Retinal pigment epithelial cell (primary cell): ENCODE measurements at regions not wholly inside any gene's neighbourhood (a gene's known extent, or its start where the extent isn't known, plus 50 kb on each side); places are given as distances from the start of the nearest gene placed in this dataset.

Experiments
- DNase-seq: peaks from one replicate; pipeline ENCODE4 v3.0.0-alpha.2; 2010; ENCODE audit warnings: low read depth
- H3K4me3 ChIP-seq: 2 replicates; pipeline ENCODE4 v1.5.1; 2011; ENCODE audit warnings: mild to moderate bottlenecking, low read length, control low read depth, moderate library complexity
- CTCF ChIP-seq: conservative IDR thresholded peaks from 2 replicates; pipeline ENCODE4 v1.5.1; 2011; ENCODE audit warnings: low read depth, low read length, control low read depth, inconsistent platforms

DNA sequence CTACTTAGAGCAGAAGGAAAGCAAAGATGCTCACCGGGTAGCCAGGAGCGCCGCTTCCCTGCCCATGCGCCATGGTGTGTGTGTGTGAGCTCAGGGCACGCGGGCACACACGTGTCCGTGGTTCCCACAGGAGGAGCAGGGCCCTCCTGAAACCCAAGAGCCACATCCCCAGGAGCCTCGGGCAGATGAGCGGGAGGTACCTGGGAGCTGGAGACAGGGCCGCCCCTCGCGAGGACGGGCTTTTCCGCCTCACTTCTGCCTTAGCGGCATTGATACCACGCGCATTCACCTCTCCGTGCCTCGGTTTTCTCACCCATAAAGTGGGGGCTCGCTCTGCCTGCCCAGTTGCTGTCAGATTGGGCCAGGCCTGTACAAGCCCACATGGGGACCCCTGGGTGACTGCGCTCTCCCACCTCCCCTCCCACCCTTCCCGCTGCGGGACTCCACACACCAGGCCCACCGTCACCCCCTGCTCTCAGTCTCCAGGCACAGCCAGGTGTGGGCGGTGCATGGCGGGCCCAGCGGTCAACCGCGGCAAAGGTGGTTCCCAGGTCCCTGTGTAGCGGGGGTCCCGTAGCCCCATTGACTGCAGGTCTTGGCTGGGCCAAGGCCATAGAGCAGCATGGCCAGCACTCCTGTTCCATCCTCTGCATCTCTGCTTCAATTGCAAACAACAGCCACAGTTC, 66.3 kb downstream of the SIK1 start:
- H3K4me3 ChIP-seq: no peak overlapping the region
- no peak for DNase-seq
- TF ChIP-seq CTCF: no peak

GRCh38 chr21:43358940-43359822, 67.8 kb downstream of the SIK1 start:
- DNase-seq: no peak
- TF ChIP-seq CTCF: no peak
- H3K4me3 ChIP-seq: no peak overlapping the region

DNA sequence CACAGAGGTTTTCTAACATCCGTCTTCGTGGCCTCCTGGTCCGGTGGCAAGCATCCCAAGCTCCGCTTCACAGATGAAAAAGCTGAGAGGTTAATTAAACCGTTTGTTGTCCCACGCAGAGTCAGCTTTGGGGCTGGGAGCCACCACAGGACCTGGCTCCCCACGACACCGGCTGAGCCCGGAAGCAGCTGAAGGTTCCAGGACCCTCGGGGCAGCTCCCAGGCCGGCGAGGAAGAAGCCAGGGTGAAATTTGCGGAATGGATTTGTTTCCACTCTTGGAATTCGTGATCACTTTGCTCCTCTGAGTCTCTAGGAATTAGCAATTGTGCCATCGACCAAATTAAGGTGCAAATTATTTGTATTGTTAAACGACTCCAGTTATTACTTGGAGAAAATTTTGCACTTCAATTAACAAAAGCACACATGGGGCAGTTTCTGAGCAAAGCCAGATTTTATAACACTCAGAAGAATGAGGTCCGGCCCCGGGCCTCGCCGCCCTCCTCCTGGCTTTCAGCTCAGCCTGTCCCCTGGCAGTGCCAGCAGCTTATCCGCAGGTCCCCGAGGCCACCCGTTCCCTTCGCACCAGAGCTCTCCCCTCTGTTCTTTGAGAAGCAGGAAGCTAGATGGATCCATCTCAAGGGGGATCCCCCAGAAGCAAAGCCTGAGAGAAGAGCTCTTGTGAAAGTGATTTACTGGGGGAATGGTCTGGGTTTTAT, 69.1 kb downstream of the SIK1 start:
- no peak for TF ChIP-seq CTCF
- no peak overlapping the region for H3K4me3 ChIP-seq
- DNase-seq: no peak

GRCh38 chr21:43355925-43356289, 71.0 kb downstream of the SIK1 start:
- TF ChIP-seq CTCF: no peak
- H3K4me3 ChIP-seq: no peak overlapping the region
- no peak for DNase-seq

DNA sequence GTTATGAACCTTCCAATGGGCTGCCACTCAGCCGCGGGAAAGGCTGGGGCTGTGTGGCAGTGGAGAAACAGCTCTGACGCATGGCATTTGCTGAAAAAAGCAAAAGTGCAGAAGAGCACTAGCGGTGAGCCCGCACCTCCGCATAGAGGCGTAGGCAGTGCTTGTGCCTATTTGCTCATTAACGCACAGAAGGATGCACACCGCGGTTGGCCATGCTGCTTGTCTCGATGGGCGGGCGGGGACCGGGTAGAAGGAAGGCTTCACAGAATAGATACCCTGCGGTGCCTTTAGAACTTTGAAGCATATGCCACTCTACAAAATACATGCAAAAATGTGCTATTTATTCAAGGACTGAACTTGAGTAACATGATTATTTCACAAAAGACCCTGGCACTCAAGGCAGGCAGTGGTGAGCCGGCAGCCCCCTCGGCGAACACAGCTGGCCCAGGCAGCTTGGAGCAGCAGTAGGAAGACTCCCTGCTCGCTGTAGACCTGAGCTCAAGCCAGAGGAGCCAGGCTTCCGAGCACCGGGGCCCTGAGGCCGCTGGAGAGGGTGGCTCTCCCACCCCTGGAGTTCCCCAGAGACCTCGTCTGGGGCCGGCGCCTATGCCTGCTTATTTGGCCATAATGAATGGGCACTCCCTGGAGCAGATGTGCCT, 71.5 kb downstream of the SIK1 start:
- no peak overlapping the region for H3K4me3 ChIP-seq
- no peak for DNase-seq
- no peak for TF ChIP-seq CTCF

- no peak overlapping the region for H3K4me3 ChIP-seq
- no peak for TF ChIP-seq CTCF
Measured at GRCh38 chr21:43354666-43355065, 72.3 kb downstream of the SIK1 start.

More at GRCh38 chr21:43354666-43355065, 72.3 kb downstream of the SIK1 start:
- no peak for DNase-seq
